HG03135 (cell line): ENCODE measurements at regions not wholly inside any gene's neighbourhood (a gene's known extent, or its start where the extent isn't known, plus 50 kb on each side); places are given as distances from the start of the nearest gene placed in this dataset.
"Not testable (repeated sequence)": the region's sequence is repeated elsewhere in the genome, so short reads cannot be mapped to it uniquely, and the experiment has no call there.

Experiments
- ATAC-seq: cut with Tn5 transposase; IDR thresholded peaks from one replicate; pipeline ENCODE4 v1.9.1; 2021; ENCODE audit warnings: mild to moderate bottlenecking, moderate library complexity; ENCODE audit not compliant: unreplicated experiment

DNA sequence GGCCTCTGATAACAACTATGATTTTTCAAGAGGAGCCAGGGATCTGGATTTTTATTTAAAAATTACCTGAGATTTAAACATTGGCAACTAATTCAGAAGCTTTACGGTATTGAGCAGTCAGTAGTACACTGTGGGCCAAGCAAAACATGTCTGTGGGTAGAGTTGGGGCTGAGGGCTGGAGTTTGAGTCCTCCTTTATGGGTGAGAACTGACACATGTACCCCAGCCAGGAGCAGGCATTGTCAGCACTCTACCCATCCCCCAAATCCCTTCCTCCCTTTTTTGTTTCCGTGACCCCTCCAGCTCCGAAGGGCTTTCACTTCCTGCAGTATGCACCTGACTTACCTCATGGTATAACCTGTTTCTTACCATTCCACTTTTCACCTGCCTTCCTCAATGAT lies 131.4 kb downstream of the SNX5 start:
- no peak for ATAC-seq

DNA sequence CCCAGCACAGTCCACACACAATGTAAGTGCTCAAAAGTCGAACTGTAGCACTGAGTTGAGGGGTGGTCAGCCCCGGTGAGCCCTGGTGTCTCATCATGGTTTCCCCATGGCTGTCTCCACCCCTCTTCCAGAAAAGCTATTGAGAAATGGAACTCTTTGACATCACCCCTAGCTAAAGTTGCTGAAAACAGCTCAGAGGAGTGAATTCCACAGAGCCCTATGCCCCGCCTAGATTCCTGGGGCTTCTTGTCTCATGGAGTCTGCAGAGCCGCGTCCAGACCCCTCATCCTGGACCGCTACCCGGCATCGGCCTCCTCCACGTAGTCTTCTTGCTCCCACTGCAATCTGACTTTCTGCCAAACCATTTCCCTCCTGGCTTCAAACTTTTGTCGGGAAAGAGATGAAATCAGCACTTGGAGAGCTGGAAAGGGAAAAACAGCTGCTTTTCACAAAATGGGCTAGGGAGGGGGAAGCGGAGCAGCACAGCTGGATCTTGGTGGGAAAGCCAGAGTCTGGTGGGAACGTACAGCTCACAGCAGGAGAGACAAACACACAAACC lies 132.2 kb downstream of the SNX5 start:
- ATAC-seq = no peak

DNA sequence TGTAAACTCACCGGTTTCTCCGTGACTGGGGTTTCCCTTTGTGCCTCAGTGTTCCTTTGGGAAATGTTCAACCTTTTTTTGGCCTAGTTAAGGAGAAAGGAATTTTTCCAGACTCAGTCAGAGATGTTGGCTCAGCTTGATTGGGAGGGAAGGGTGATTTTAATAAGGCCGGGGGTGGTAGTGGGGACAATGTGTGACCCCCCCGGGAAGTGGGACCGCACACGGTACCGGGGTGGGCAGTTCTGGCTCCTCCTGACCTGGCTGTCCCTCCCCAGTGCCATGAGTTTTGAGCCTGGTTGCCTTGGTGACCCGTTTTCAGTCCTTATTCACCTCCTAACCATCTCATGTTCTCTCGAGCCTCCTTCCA lies 132.7 kb downstream of the SNX5 start:
- no peak for ATAC-seq

GRCh38 chr20:17835240-17835933 lies 133.2 kb downstream of the SNX5 start:
- no peak for ATAC-seq

GRCh38 chr20:17834804-17835203 lies 133.8 kb downstream of the SNX5 start:
- ATAC-seq = no peak

DNA sequence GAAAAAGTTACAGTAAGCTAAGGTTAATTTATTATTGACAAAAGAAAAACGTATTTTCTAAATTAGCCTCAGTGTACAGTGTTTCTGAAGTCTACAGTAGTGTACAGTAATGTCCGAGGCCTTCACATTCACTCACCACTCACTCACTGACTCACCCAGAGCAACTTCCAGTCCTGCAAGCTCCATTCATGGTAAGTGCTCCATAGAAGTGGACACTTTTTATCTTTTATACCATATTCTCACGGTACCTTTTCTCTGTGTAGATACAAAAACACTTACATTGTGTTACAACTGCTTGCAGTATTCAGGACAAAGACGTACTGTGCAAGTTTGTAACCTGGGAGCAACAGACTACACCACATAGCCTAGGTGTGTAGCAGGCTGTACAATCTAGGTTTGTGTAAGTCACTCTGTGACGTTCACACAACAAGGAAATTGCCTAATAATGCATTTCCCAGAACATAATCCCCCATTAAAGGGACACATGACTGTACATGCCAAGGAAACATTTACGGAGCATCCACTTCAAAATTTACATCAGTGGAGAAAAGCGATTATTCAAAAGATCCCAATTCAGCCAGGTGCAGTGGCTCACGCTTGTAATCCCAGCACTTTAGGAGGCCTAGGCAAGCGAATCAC lies 133.4 kb downstream of the BANF2 start:
- no peak for ATAC-seq

GRCh38 chr20:17832236-17832915 lies 132.6 kb downstream of the BANF2 start:
- ATAC-seq = no peak

- no peak for ATAC-seq
Measured at GRCh38 chr20:17828598-17829144, 128.9 kb downstream of the BANF2 start.

DNA sequence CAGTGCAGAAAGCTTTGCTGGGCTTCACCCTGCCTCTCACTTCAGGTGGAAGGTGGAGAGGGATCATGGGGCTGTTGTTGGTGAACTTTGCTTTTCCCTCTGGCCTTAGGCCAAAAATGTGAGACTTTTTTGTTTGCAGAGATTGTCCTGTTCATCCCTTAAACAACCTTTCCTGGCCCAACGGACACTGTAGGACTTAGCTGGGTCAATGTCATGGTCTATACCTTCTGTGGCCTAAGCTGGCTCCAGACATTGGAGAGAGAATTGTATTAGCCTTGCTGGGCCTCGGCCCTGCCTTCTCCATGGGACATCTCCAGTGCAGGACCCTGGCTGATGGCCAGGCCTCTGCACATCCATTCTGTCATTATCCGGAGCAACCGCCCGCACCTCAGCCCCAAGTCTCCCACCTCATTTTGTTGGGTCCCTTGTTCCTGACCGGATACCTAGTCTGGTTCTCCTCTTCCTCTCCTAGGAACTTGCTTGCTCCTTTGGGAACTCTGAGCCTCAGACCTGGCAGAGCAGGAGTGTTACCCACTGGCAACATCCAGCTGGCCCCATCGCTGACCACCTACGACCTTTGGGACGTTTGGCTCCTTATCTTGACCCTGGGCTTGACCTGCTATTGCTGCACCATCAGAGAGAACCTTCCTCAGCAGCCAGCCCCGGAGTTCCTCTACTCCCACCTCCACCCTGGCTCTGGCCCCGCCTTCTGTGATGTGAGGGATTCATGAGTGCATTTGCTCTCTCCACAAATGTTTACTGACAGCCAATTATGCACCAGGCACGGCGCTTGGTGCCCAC lies 128.2 kb downstream of the BANF2 start:
- no peak for ATAC-seq

DNA sequence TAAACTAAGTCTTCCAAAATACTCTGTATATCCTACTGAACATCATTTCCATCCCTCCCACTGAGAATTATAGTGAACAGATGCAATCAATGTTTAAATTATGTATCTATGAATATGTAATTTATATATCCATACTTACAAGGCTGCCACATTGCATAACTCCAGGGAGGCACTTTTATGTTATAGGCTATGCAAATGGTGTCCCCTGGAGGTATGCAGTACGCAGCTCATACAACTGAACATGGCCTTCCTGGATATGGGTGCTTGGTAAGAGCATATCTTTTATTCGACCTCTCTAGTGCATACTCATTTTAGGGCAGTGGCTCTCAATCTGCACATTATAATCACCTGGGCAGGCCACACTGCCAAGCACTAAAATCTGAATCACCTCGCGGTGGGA lies 127.3 kb downstream of the BANF2 start:
- ATAC-seq = no peak

DNA sequence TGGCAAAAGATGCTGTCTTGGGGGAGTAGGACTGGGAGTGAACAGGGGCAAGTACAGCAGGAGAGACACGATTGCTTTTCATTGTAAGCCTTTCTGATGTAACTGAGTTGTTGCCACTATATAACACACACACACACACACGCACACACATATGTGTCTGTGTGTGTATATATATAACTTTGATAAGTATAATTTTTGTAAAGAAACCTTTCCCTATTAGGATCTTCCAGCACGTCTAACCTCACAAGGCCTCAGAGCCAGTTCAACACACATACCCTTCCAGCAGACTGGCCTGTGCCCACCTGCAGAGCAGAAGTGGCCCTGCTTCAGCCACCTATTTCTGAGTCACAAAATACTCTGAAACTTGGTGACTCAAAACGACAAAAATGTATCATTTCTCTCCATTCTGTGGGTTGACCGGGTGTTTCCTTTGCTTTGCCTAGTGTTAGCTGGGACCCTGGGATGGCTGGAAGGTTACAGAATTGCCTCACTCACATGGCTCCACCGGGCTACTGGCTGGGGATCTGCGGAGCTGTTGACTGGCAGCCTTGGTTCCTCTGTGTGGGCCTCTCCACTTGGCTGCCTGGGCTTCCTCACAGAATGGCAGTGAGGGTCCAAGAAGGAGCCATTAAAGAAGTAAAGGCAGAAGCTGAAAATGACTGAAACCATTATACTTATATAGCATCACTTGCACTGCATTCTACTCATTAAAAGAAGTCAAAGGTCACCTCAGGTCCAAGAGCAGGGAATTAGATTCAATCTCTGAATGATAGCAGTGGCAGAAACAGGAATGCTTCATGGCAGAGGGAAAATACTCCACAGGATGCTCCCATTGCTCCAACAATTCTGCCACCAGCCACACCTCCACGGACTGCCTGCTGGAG lies 126.4 kb downstream of the BANF2 start:
- peak; percentile 93 for ATAC-seq

DNA sequence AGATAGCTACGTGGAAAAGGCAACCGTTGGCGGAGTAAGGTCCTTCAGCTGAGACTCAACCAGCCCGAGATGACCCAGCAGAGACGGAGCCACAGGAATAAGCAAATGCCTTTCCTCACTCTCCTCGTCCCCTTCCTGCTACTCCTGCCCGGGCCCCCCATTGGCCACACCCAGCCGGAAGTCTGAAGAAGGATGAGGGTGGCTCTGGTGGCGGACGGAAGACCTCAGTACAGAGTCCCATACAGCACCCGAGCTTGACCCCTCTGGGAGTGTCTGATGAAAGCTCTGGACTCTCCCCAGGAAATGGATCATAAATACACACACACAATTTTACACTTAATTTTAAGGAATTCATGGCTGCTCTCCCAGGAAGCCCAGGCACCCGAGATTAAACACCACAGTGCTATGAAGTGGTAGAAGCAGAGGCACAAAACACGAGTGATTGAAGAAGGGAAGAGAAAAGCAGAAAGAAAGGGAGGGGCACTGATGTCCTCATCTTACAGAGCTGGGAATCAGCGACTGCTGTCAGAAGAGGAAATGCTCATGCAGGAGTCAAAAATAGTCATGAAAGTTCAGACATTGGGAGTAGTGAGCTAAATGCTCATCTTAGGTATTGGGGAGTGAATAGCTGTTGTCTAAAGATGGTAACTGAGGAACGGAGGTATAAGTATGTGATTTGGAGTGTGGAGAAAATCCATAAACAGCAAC lies 125.6 kb downstream of the BANF2 start:
- ATAC-seq = peak; percentile 3

- ATAC-seq = no peak
Measured at GRCh38 chr20:17824676-17825251, 125.0 kb downstream of the BANF2 start.

GRCh38 chr20:17823409-17824144 lies 123.8 kb downstream of the BANF2 start:
- ATAC-seq = no peak

GRCh38 chr20:17822540-17823408 lies 123.0 kb downstream of the BANF2 start:
- ATAC-seq = no peak

- no peak for ATAC-seq
Measured at GRCh38 chr20:17822039-17822438, 122.3 kb downstream of the BANF2 start.

- not testable (repeated sequence) for ATAC-seq
Measured at GRCh38 chr20:17821606-17822005, 121.8 kb downstream of the BANF2 start.
